ENCODE measurements at regions not wholly inside any gene's neighbourhood (a gene's known extent, or its start where the extent isn't known, plus 50 kb on each side); places are given as distances from the start of the nearest gene placed in this dataset.
"Not testable (repeated sequence)": the region's sequence is repeated elsewhere in the genome, so short reads cannot be mapped to it uniquely, and the experiment has no call there.

DNA sequence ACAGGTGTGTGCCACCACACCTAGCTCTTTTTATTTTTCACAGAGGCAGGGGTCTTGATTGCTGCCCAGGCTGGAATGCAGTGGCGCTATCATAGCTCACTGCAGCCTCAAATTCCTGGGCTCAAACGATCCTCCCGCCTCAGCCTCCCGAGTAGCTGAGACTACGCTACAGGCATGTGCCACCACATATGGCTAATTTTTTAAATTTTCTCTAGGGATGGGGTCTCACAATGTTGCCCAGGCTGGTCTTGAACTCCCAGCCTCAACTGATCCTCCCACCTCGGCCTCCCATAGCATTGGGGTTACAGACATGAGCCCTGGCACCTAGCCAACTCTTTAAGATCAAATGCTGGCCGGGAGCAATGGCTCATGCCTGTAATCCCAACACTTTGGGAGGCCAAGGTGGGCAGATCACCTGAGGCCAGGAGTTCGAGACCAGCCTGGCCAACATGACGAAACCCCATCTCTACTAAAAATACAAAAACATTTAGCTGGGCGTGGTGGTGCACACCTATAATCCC lies 50.6 kb upstream of the MYL10 start:
- DNase-seq: not testable (repeated sequence)

DNA sequence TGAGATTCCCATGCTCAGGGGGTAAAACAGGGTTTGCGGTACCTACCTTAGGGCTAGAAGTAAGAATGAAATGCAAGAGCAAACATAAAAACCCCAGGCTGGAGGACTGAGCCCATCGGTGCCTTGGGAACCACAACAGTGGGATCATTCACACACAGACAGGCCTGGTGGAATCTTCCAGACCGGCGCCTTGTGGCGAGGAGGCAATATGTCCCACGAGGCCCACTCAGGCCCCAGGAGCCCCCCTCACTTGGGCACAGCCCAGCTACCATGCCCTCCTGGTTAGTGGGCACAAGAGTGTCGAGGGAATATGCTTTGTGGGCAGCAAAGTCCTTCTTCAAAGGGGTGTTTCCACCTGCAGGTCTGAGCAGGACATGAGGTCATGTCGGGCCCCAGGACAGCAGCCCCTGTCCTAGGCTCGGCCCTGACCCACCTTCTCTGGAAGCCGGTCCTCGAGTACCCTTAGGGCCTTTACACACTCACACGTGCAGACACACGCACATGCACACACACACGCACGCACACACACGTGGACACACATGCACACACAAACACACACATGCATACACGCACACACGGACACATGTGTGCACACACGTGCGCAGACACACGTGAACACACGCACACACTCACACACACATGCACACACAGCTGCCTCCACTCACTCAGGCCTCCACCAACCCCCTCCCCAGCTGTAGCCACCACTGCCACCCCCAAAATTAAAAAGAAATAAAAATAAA lies 51.5 kb upstream of the MYL10 start:
- DNase-seq: no peak

DNA sequence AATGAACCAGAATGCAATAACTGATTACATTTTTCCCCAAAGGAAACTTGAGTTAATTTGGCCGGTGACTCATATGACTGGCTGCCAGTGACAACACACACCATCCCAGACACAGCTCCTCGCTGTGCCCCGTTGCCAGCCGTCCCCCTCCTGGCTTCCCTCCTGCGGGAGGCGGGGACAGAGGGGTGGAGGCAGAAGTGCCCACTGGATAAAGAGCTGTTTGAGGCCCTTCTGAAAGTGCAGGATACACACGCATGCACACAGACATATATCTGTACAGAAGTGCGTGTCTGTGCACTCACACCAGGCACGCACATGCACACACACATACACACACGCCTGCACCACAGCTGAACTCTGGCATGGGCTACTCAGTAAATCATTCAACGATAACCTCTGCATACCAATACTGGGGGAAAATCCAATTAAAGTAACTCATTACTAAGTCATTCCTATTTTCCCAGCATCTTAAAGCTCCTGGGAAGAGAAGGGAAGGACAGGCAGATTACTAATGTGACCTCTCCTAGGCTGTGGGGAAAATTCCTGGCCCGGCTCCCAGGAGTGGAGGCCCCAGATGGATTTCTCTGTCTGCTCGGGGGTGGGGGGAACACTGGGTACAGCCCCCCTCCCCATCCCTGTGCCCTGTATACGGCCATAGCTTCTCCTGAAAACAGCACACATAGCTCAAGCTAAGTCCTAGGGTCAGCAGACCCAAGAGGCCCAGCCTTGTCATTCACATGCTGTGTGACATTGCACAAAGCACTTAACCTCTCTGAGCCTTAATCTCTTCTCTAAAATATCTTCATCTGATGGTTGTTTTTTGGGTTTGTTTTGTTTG lies 52.3 kb upstream of the MYL10 start:
- DNase-seq: peak; percentile 52

DNA sequence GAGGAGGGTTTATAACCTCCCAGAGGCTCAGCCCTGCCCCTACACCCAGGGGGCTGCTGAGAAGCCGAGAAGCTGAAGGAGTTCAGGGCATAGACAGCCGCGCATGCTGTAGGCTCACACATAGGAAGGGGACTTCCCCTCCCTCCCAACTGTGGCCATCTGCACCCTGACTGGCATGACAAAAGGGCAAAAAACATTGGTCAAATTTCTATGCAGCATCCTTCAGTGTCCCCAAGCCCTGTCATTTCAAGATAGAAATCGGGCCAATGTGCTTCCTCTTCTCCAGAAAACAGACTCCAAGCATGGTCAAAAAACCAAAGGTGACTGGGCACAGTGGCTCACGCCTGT lies 55.9 kb upstream of the MYL10 start:
- DNase-seq: no peak

DNA sequence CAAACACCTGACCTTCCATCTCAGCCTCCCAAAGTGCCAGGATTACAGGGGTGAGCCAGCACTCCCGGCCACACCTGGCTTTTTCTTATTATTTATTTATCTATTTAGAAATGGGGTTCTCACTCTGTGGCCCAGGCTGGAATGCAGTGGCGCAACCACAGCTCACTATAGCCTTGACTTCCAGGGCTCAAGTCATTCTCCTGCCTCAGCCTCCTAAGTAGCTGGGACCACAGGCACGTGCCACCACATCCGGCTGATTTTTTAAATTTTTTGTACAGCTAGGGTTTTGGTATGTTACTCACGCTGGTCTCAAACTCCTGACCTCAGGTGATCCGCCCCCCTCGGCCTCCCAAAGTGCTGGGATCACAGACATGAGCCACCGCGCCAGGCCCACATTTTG lies 56.9 kb upstream of the MYL10 start:
- no peak for DNase-seq

DNA sequence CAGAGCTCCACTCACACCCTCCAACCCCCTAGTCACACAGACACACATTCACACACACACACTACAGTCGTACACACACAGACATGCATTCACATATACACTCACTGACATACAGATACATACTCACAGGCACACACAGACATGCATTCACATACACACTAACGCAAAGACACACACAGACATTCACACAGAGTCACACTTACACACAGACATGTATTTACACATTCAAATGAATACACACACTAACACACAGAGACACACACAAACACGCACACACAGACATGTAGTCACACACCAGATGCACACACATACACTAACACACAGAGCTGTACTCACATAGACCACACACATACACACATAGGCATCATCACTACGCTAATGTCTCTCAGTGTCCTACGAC lies 58.0 kb upstream of the MYL10 start:
- no peak for DNase-seq

DNA sequence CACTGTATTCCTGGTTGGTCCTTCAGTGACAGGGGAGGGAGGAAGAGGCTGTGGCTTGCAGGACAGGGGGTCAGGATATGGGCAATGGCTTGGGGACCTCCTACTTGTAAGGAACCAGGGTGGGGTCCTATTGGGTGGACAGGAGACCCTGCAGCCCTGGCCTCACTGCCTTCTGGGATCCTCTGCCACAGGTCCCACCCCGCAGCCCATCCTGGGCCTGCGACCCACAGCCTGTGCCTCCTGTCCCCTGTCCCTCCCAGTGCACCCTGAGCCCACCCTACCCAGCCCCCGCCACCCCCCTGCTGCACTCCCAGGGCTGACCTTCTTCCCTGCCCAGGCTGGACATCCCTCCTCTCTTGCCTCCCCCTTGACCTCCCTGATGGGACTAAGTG lies 58.7 kb upstream of the MYL10 start:
- no peak for DNase-seq

DNA sequence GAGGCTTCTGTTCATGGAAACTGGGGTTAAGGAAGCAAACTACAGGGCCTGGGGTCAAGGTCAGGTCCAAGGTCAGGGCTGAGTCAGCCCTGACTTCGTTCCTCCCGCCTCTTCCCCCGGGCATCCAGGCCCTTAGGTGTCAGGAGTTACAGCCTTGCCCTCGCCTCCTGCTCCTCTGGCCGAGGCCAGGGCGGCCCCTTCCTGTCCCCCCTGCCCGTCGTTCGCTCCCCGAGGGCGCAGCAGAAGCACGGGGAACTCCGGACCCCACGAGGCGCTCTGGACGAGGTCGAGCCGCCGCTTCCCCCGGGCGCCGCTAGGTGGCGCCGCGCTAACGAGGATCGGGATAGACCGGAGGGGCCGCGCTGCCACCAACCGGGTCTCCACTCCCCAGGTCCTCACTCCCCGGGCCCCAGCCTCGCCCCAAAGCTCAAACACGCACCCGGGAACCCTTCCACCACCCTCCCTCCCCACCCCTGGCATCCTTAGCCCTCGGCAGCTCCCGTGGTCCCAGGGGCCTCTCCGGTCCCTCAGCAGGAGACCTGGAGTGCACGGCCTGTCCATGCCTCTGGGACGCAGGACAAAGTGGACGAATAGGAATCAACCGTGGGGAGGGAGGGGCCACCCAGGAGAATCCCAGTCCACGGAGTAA lies 59.2 kb upstream of the MYL10 start:
- peak; percentile 88 for DNase-seq

DNA sequence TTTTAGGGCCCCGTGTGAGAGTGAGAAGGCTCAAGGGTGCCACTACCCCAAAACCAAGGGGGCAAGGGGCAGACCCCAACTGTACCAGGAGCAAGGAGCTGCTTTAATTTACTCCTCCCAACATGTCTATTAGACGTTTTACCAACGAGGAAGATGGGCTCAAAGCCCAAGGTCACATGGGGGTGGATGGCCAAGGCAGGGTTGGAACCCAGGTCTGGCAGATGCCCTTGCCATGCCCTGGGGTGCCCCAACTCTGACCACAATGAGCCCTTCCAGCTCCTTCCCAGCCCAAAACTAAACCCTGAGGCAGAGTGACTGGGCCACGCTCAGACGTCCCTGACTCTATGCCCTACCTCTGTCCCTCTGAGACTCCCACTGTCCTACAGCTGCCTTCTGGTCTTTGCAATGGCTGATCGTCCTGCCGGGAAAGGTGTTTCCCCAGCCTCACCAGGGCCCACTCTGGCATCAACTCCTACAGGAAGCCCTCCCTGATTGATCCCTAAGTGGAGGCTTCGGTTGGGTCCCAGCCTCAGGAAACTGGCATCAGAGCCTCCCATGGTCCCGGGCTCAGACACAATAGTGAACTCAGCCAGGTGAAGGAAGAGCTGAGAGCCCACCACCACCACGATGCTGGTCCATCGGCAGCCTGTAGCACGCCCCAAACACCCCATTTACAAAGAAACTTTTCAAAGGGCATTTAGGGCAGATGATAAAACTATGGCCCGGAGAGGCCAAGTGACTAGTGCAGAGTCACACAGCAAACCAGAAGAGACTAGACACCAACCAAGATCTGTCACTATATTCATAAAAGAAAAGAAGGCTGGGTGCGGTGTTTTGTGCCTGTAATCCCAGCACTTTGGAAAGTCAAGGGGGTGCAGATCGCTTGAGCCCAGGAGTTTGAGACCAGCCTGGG lies 60.2 kb upstream of the MYL10 start:
- DNase-seq: no peak

DNA sequence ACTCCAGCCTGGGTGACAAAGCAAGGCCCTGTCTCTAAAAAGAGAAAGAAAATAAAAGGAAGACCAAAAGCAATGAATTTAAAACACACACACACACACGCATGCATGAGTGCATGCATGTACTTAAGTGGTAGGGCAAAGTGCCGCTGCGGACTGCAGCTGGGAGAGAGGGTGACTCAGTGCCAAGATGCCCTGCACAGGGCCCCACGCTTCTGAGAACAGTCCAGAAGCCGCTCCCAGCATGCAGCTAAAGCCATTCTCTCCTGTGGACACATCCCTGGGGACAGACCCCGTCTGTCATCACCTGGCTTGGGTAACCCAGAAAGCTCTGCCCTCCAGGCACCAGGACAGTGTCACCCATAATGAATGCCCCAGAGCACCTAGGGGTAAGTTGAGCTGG lies 61.0 kb upstream of the MYL10 start:
- no peak for DNase-seq

DNA sequence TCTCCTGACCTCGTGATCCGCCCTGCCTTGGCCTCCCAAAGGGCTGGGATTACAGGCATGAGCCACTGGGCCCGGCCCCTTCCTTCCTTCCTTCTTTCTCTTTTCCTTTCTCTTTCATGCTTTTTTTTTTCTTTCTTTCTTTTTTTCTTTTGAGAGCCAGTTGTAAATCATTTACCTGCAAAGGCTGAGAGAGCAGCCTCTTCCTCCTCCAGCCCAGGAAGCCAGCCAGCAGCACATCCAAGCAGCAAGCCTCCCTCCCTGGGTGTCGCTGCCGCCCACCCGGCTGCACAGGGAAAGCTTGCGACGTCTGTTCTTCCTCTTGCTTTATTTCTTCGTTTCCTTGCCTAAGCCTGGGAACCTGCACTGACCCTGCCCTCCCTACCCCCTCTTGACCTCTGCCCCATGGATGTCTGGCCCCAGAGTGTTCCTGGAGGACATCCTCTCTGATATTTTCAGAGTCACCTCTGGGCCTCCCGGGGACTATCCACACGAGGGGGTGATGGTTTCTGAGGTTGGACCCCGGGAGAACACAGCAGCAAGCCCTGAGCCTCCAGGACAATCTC lies 62.8 kb upstream of the MYL10 start:
- DNase-seq: peak; percentile 34

DNA sequence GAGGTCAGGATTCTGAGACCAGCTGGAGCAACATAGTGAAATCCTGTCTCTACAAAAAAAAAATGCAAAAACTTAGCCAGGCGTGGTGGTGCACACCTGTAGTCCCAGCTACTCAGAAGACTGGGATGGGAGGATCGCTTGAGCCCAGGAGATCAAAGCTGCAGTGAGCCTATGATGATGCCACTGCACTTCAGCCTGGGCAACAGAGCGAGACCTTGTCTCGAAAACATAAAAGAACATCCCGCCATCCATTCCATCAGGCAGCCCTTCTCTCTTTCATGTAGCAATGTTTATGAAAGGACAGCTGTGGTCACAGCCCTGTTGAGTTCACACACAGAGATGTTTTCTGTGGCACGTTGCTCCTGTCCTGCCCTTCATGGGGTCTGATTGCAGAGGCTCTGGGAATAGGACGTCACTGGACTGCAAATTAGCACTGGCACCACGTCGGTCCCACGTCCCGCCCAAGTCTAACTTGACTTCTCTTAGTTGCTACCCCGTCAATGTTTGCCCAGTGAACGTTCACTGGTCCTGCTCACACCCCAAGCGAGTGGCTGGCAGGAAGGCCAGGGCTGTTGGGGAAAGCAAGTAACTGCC lies 64.5 kb upstream of the MYL10 start:
- no peak for DNase-seq

DNA sequence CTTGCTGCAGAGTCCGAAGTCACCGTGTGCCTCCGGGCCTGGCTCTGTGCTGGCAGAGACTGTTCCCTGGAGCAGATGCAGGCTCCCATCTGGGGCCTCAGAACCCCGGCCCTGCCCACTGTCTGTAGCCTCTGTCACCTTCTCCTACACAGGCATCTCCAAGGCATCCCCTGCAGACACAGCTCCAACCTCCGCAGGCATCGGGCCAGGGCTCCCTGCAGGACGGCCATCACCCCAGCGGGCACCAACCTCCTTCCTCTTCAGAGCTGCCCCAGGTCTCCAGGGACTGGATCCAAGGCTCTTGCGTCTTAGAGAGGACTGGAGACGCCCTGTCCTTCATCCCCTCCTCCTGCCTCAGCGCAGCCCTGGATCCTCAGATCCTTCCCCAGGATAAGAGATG lies 69.9 kb upstream of the MYL10 start:
- no peak for DNase-seq

DNA sequence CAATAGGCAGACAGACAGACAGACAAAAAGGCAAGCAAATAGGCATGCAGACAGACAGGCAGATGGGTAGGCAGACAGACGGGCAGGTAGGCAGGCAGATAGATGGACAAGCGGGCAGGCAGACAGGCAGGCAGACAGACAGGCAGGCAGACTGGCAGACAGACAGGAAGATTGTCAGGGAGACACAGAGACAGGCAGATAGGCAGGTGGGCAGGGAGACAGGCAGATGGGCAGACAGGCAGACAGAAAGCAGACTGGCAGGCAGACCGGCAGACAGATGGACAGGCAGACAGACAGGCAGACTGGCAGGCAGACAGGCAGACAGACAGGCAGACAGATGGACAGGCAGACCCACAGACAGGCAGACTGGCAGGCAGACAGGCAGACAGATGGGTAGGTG lies 70.3 kb upstream of the MYL10 start:
- no peak for DNase-seq

DNA sequence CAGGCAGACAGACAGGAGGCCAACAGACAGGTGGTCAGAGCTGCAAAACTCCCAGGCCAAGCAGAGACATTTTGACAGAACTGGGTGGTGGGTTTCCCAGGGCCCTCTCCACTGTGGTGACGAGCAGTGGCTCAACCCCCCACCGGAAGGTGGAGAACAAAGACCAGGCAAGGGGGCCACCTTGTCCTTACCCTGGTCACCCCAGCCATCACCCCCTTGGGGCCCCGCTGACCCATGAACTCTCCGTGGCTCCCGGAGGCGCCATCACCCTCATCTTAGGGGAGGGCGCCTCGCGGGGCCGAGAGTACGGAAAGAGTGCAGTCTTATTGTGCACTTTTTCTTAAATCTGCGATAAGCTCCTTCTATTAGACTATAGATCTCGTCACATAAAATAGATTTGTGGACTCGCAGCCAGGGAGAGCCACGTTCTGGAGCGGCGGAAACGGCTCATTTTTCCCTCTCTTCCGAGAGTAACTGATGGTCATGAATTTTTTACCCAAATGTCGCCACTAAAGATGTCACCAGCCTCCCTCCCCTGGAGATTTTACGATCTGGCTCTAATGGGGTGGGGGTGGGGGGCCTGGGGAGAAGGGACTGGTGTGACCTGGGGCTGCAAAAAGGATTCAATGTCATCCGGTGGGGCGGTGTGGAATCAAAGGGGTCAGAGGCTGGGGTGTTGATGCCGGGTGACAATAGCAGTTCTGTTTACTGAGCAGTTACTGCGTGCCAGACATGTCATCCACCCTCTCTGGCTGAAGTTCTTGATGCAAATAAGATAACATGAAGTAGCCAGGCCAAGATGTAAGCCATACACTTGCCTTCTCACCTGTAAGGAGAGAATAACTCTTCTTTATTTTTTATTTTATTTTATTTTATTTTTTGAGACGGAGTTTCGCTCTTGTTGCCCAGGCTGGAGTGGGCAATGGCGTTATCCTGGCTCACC lies 71.1 kb upstream of the MYL10 start:
- DNase-seq: no peak

DNA sequence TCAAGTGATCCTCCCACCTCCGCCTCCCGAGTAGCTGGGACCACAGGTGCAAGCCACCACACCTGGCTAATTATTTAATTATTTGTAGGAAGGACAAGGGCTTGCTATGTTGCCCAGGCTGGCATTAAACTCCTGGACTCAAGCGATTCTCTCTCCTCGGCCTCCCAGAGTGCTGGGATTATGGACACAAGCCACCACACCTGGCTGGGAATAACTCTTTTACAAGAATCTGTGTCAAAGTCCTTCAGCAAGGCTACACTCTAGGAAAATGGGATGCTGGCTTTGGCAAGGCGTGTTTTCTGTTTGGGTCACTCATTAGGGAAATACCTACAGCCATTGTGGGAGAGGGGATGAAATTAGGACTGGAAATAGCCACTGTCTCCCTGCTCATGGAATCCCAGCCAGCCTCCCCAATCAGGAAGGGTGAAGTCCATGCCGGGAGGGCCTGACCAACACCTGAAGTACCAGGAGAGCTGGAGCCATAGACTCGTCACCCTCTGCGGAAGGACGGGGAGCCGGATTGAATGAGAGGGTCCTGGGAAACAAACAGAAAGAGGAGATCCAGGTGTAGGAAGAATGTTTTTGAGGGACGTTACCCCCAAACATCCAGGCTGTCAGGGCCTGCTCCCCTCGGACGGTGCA lies 72.2 kb upstream of the MYL10 start:
- DNase-seq: no peak

DNA sequence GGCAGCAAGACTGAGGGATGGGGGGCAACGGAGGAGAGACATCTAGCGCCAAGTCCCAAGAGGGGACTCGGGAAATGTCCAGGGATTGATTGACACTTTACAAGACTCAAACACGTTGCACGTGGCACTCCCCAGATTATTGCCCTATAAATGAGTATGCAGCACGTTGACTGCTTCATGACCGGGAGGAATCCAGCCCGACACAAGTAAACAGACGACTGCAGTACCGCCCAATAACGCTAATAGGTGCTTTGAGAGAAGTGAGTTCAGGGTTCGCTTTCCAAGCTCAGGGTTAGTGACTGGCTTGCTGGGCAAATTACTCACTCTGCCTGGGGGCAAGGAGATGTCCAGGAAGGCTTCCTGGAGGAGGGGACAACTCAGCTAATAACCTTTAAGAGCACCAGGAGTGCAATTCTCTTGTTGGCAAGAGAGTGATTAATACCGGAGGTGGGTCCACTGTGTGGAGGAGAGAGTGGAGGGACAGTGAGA lies 73.3 kb upstream of the MYL10 start:
- DNase-seq: no peak

DNA sequence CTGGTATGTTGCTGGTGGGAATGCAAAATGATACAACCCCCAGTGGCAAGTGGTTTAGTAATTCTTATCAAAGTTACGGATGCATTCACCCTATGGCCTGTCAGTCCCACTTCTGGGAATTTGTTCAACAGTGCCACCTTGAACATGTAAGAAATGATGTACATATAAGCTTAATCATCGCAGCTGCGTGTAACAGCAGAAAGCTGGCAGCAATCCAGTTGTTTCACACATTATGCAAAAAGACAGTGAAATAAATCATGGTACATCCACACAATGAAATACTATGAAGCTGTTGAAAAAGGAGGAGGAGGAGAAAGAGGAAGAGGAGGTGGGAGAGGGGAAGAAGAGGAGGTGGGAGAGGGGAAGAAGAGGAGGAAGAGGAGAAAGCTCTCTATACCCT lies 76.2 kb upstream of the MYL10 start:
- peak; percentile 62 for DNase-seq

DNA sequence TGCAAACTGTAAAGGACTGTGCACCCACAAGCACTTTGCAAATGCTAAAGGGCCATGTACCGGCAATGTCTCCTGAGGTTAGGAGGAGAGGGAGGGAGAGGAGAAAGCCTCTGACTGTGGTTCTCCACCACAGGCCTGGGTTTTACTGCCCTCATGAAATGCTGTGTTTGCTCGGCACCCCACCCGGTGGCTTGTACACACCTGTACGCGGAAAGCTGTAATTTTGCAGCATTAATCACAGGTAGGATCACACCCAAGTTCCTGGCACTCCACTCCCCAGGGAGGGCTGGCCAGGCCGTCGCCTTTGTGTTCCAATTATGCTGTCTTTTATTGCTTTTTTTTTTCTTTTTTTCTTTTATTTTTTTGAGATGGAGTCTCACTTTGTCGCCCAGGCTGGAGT lies 78.5 kb upstream of the MYL10 start:
- DNase-seq: no peak

DNA sequence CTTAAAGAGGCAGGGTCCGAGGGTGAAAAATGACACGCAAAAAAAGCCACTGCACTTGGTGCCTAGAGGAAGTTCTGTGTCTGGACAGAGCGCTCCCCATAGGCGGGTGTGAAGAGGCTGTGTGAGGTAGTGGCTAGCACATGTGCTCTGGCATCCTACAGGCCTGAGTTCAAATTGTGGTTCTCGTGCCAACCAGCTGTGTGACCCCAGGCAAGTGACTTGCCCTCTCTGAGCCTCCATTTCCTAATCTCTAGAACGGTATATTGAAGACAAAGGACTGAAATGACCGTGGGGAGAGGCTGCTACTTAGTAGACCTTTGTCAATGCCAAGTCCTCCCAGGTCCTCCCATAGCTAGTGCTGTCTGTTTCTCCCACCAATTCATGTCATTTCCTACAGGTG lies 79.1 kb upstream of the MYL10 start:
- no peak for DNase-seq
